HepG2 (cell line): ENCODE measurements at regions not wholly inside any gene's neighbourhood (a gene's known extent, or its start where the extent isn't known, plus 50 kb on each side); places are given as distances from the start of the nearest gene placed in this dataset.

Experiments
- ATAC-seq: fragments of 200-7000 bp; cut with Tn5 transposase; 3 replicates; pipeline ENCODE4 v1.9.1; 2020; ENCODE audit warnings: mild to moderate bottlenecking, moderate library complexity
- BruUV-seq: library from RNA; stranded (reverse); fragments of 400-500 nt; replicated peaks from 2 replicates; lab custom pipeline; 2021; lab: Mats Ljungman, UMichigan
- CTCF ChIA-PET: fragments of 300-600 bp; formaldehyde crosslinking; extraction: SDS; loops from one replicate; lab custom pipeline; 2021; ENCODE audit warnings: low total read pairs, inconsistent platforms, low intra/inter-chr PET ratio; lab: Yijun Ruan, JAX
- POLR2A ChIA-PET: fragments of 350-600 bp; sonication (Branson Sonifier 250); formaldehyde crosslinking; loops from one replicate; lab custom pipeline; 2020; ENCODE audit warnings: antibody characterized with exemption, inconsistent platforms; lab: Yijun Ruan, JAX
- DNase-seq: peaks from one replicate; pipeline ENCODE4 v3.0.0-alpha.2; 2015; ENCODE audit warnings: low spot score
- FAIRE-seq: peaks from 3 replicates; lab custom pipeline; 2011; peaks lifted over from hg19 to GRCh38; lab: Jason Lieb, UNC
- H2AFZ ChIP-seq: one replicate; pipeline ENCODE4 v1.6.1; 2011; ENCODE audit warnings: low read length, inconsistent platforms
- H3K27ac ChIP-seq: fragments of 300-600 bp; 3 replicates; pipeline ENCODE4 v1.8.0; 2011; ENCODE audit warnings: mixed run types, mild to moderate bottlenecking, mixed read lengths, low read length, inconsistent platforms; ENCODE audit not compliant: insufficient read depth; ENCODE audit errors: extremely low read length
- H3K27me3 ChIP-seq, 2 experiments: fragments of 200-600 bp in 1 of 2; 2 replicates in 1 of 2; 3 replicates in 1 of 2; pipeline versions ENCODE4 v1.6.0 to v1.8.0; 2011; ENCODE audit warnings: low read length in 2 of 2, mild to moderate bottlenecking in 2 of 2, moderate library complexity in 2 of 2, inconsistent platforms in 1 of 2; ENCODE audit not compliant: insufficient read depth in 2 of 2, control insufficient read depth in 1 of 2
- H3K36me3 ChIP-seq, 2 experiments: fragments of 200-600 bp in 1 of 2; replicated peaks in 1 of 2; 2 replicates in 1 of 2; 3 replicates in 1 of 2; pipeline versions ENCODE4 v1.5.1 to v1.8.0; 2011; ENCODE audit warnings: low read length in 2 of 2, inconsistent platforms in 1 of 2; ENCODE audit not compliant: insufficient read depth in 2 of 2, control insufficient read depth in 1 of 2
- H3K4me1 ChIP-seq: 2 replicates; pipeline ENCODE4 v1.5.1; 2012; ENCODE audit warnings: low read length, inconsistent platforms; ENCODE audit not compliant: insufficient read depth
- H3K4me2 ChIP-seq: 2 replicates; pipeline ENCODE4 v1.6.0; 2011; ENCODE audit warnings: low read depth, low read length, inconsistent platforms
- H3K4me3 ChIP-seq, 3 experiments: fragments of 200-600 bp in 1 of 3; sonication (generic), shearing (Covaris generic) in 1 of 3; replicated peaks in 1 of 3; 2 replicates each; pipeline ENCODE4 v1.5.1; 2011 to 2016; ENCODE audit warnings: low read length in 3 of 3, inconsistent platforms in 2 of 3, low read depth in 2 of 3, mild to moderate bottlenecking in 2 of 3, control low read depth in 1 of 3, mixed read lengths in 1 of 3; ENCODE audit not compliant: insufficient read depth in 1 of 3
- H3K79me2 ChIP-seq: one replicate; pipeline ENCODE4 v1.6.1; 2011; ENCODE audit warnings: low read length, inconsistent platforms; ENCODE audit not compliant: insufficient read depth
- H3K9ac ChIP-seq: 2 replicates; pipeline ENCODE4 v1.6.0; 2011; ENCODE audit warnings: mild to moderate bottlenecking, low read depth, low read length, inconsistent platforms; ENCODE audit not compliant: insufficient read depth
- H3K9me3 ChIP-seq: 2 replicates; pipeline ENCODE4 v1.5.1; 2012; ENCODE audit warnings: mild to moderate bottlenecking, low read length
- H4K20me1 ChIP-seq: 2 replicates; pipeline ENCODE4 v1.6.0; 2011; ENCODE audit warnings: inconsistent platforms, mild to moderate bottlenecking, low read length, moderate library complexity; ENCODE audit not compliant: insufficient read depth
- ERF ChIP-seq: IDR thresholded peaks from 2 replicates; pipeline ENCODE4 v1.6.1; 2018; ENCODE audit warnings: missing biosample characterization, missing genetic modification reagents
- FLYWCH1 ChIP-seq: sonication (generic); formaldehyde crosslinking; IDR thresholded peaks from 2 replicates; pipeline ENCODE4 v1.8.1; 2023; ENCODE audit warnings: mild to moderate bottlenecking, missing genetic modification reagents
- FUBP1 ChIP-seq: sonication (generic); formaldehyde crosslinking; IDR thresholded peaks from 2 replicates; pipeline ENCODE4 v1.5.1; 2020; ENCODE audit warnings: missing genetic modification reagents, mild to moderate bottlenecking, borderline replicate concordance
- GLI4 ChIP-seq: sonication (generic); formaldehyde crosslinking; IDR thresholded peaks from 2 replicates; pipeline ENCODE4 v1.5.1; 2020; ENCODE audit warnings: missing genetic modification reagents, mild to moderate bottlenecking, moderate library complexity, borderline replicate concordance
- ISX ChIP-seq: sonication (generic); formaldehyde crosslinking; conservative IDR thresholded peaks from 2 replicates; pipeline ENCODE4 v1.5.0; 2020; ENCODE audit warnings: missing genetic modification reagents
- MAF1 ChIP-seq: sonication (generic); formaldehyde crosslinking; IDR thresholded peaks from 2 replicates; pipeline ENCODE4 v1.5.0; 2020; ENCODE audit warnings: missing genetic modification reagents, borderline replicate concordance
- MTF2 ChIP-seq: sonication (generic); formaldehyde crosslinking; IDR thresholded peaks from 2 replicates; pipeline ENCODE4 v1.5.0; 2020; ENCODE audit warnings: missing genetic modification reagents, borderline replicate concordance
- NFATC3 ChIP-seq: sonication (generic); formaldehyde crosslinking; IDR thresholded peaks from 2 replicates; pipeline ENCODE4 v1.5.1; 2020; ENCODE audit warnings: mild to moderate bottlenecking, missing genetic modification reagents
- PLRG1 ChIP-seq: fragments of 450-650 bp; conservative IDR thresholded peaks from 2 replicates; pipeline ENCODE4 v1.6.1; 2016
- SKI ChIP-seq: fragments of 450-650 bp; IDR thresholded peaks from one replicate; pipeline ENCODE4 v1.6.1; 2018; ENCODE audit warnings: mild to moderate bottlenecking; ENCODE audit not compliant: partially characterized antibody
- ZNF557 ChIP-seq: sonication (generic); formaldehyde crosslinking; IDR thresholded peaks from 2 replicates; pipeline ENCODE4 v1.4.0; 2020; ENCODE audit warnings: missing genetic modification reagents
- WGBS: methylation state at CpG from one replicate; pipeline ENCODE4 v1.1.6; 2017; ENCODE audit warnings: low lambda C conversion rate; 5-methylcytosine and 5-hydroxymethylcytosine counted together
- in situ Hi-C: cut with HindIII; loops from 2 replicates; pipeline ENCODE4 v1.10.0; 2017; ENCODE audit warnings: low pct_unique_long_range_greater_than_20kb; ENCODE audit not compliant: extremely low pct_ligation_motif_present
- intact Hi-C: fragments of 100-400 bp; cut with micrococcal nuclease; formaldehyde crosslinking; loops from one replicate; pipeline ENCODE4 v1.10.0; 2022; ENCODE audit not compliant: unreplicated experiment
- TF ChIP-seq, protein P1 (sequence below): sonication (generic); formaldehyde crosslinking; IDR thresholded peaks from 2 replicates; pipeline ENCODE4 v1.8.1; 2023; ENCODE audit warnings: missing genetic modification reagents, inconsistent platforms, borderline replicate concordance

DNA sequence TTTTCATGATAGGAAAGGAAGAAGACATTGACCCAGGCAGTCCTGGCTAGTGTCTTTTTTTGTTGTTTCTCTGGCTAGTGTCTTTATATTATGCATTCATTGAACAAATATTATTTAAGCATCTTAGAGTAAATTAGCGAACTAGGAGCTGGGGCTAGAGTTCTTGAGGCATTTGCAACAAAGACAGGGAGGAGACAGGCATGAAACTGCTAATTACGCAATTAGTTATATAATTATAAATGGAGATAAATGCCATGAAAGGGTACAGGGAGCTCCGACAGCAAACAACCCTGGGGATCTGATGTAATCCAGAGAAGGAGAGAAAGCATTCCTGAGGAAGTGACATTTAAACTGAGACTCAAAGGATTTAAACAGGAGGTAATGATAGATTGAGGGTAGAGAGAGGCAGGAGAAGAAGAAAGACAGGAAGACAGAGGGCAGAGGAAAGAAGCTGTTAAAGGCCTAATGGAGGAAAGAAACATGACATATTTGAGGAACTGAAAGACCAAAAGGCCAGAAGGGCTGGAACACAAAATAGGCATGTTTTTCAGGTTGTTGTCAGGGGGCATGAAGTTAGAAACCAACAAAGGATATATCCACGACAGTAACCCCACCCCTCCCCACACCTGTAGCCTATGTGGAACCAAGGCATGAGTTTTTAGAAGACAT is 99.5 kb upstream of the GJB5 start:
- no peaks in the 10 kb centered on the region; a peak in 3 of 5 replicates for H3K27me3 ChIP-seq
- H3K27ac ChIP-seq, result no peak overlapping the region
- BruUV-seq, result no TSS peak
- no peaks in the 10 kb centered on the region for H3K4me1 ChIP-seq
- TF ChIP-seq MTF2 (CRISPR knock-in tag) (no peak), ISX (no peak), ZNF557 (no peak), ERF (CRISPR knock-in tag) (no peak), GLI4 (CRISPR knock-in tag) (no peak), MAF1 (CRISPR knock-in tag) (no peak), FUBP1 (CRISPR knock-in tag) (no peak), NFATC3 (CRISPR knock-in tag) (no peak), FLYWCH1 (CRISPR knock-in tag) (no peak), SKI (no peak), PLRG1 (no peak)
- TF ChIP-seq, protein P1, sequence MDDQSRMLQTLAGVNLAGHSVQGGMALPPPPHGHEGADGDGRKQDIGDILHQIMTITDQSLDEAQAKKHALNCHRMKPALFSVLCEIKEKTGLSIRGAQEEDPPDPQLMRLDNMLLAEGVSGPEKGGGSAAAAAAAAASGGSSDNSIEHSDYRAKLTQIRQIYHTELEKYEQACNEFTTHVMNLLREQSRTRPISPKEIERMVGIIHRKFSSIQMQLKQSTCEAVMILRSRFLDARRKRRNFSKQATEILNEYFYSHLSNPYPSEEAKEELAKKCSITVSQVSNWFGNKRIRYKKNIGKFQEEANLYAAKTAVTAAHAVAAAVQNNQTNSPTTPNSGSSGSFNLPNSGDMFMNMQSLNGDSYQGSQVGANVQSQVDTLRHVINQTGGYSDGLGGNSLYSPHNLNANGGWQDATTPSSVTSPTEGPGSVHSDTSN (CRISPR knock-in tag), result no peak
- no peak overlapping the region for H3K4me3 ChIP-seq
- ChIA-PET POLR2A (no interaction called here), CTCF (no interaction called here)
- H4K20me1 ChIP-seq, result no peaks in the 10 kb centered on the region
- in situ Hi-C loops (no loop called here), intact Hi-C loops (no loop called here)
- ATAC-seq (no peak), FAIRE-seq (no peak), DNase-seq (no peak)
- H3K4me2 ChIP-seq, result no peak overlapping the region
- H2AFZ ChIP-seq, result no peak overlapping the region
- no peaks in the 10 kb centered on the region for H3K79me2 ChIP-seq
- no peaks in the 10 kb centered on the region for H3K9me3 ChIP-seq
- H3K9ac ChIP-seq, result no peak overlapping the region
- WGBS, result 7% methylated on average over 4 of the region's 4 CpGs
- H3K36me3 ChIP-seq, result no peaks in the 10 kb centered on the region
